HG03139 (cell line): ENCODE measurements at regions not wholly inside any gene's neighbourhood (a gene's known extent, or its start where the extent isn't known, plus 50 kb on each side); places are given as distances from the start of the nearest gene placed in this dataset.

ENCODE experiments used
- ATAC-seq: cut with Tn5 transposase; IDR thresholded peaks from one replicate; pipeline ENCODE4 v1.9.1; 2021; ENCODE audit not compliant: unreplicated experiment

GRCh38 chr4:142960867-142961644 is 115.0 kb upstream of the INPP4B start:
- no peak for ATAC-seq

GRCh38 chr4:142961866-142962265 is 115.8 kb upstream of the INPP4B start:
- no peak for ATAC-seq

GRCh38 chr4:142974328-142974727 is 128.2 kb upstream of the INPP4B start:
- no peak for ATAC-seq

- no peak for ATAC-seq
Observed at GRCh38 chr4:142975618-142976017, 129.5 kb upstream of the INPP4B start.

GRCh38 chr4:142976482-142976881 is 130.4 kb upstream of the INPP4B start:
- ATAC-seq: no peak

- no peak for ATAC-seq
Observed at GRCh38 chr4:142977182-142977581, 131.1 kb upstream of the INPP4B start.

GRCh38 chr4:142983065-142983464 is 137.0 kb upstream of the INPP4B start:
- no peak for ATAC-seq

- no peak for ATAC-seq
Observed at GRCh38 chr4:142983589-142983988, 137.5 kb upstream of the INPP4B start.

- no peak for ATAC-seq
Observed at GRCh38 chr4:142984871-142985585, 138.9 kb upstream of the INPP4B start.

GRCh38 chr4:143016171-143016570 is 168.5 kb upstream of the USP38 start:
- no peak for ATAC-seq

- no peak for ATAC-seq
Observed at GRCh38 chr4:143017210-143017609, 167.5 kb upstream of the USP38 start.

GRCh38 chr4:143019351-143019750 is 165.4 kb upstream of the USP38 start:
- ATAC-seq: no peak

GRCh38 chr4:143021384-143021783 is 163.3 kb upstream of the USP38 start:
- ATAC-seq: peak; percentile 58

- ATAC-seq: peak; percentile 36
Observed at GRCh38 chr4:143023239-143023918, 161.3 kb upstream of the USP38 start.

- peak; percentile 45 for ATAC-seq
Observed at GRCh38 chr4:143025081-143025704, 159.5 kb upstream of the USP38 start.

- ATAC-seq: no peak
Observed at GRCh38 chr4:143026459-143027170, 158.1 kb upstream of the USP38 start.

- ATAC-seq: no peak
Observed at GRCh38 chr4:143035661-143036060, 149.1 kb upstream of the USP38 start.

- ATAC-seq: no peak
Observed at GRCh38 chr4:143036443-143036842, 148.3 kb upstream of the USP38 start.

GRCh38 chr4:143046454-143046853 is 138.3 kb upstream of the USP38 start:
- ATAC-seq: no peak

GRCh38 chr4:143046906-143047305 is 137.8 kb upstream of the USP38 start:
- ATAC-seq: no peak

- ATAC-seq: no peak
Observed at GRCh38 chr4:143054971-143055370, 129.7 kb upstream of the USP38 start.
